HEK293 (cell line): ENCODE measurements at regions not wholly inside any gene's neighbourhood (a gene's known extent, or its start where the extent isn't known, plus 50 kb on each side); places are given as distances from the start of the nearest gene placed in this dataset.
"Not testable (repeated sequence)": the region's sequence is repeated elsewhere in the genome, so short reads cannot be mapped to it uniquely, and the experiment has no call there.

Experiments
- CTCF ChIA-PET: fragments of 350-600 bp; formaldehyde crosslinking; extraction: SDS; loops from one replicate; lab custom pipeline; 2021; ENCODE audit warnings: antibody characterized with exemption; lab: Yijun Ruan, JAX
- POLR2A ChIA-PET: fragments of 300-600 bp; formaldehyde crosslinking; extraction: SDS; loops from one replicate; lab custom pipeline; 2020; ENCODE audit warnings: antibody characterized with exemption, inconsistent platforms; lab: Yijun Ruan, JAX
- H3K27ac ChIP-seq: fragments of 200-500 bp; sonication (Bioruptor generic); 2 replicates; pipeline ENCODE4 v1.5.1; 2014; ENCODE audit warnings: low read depth, low read length, control low read depth, inconsistent platforms; ENCODE audit errors: extremely low read depth
- H3K36me3 ChIP-seq, 2 experiments: fragments of 200-500 bp in 1 of 2; sonication (Bioruptor generic) in 1 of 2; 1 replicate in 1 of 2; 2 replicates in 1 of 2; pipeline ENCODE4 v1.5.1; 2014 to 2017; ENCODE audit warnings: inconsistent platforms in 2 of 2, low read length in 2 of 2; ENCODE audit not compliant: control insufficient read depth in 2 of 2, insufficient read depth in 1 of 2
- H3K4me1 ChIP-seq: fragments of 200-500 bp; sonication (Bioruptor generic); 2 replicates; pipeline ENCODE4 v1.5.1; 2014; ENCODE audit warnings: mild to moderate bottlenecking, low read length, inconsistent platforms; ENCODE audit not compliant: control insufficient read depth, insufficient read depth
- H3K4me3 ChIP-seq: 2 replicates; pipeline ENCODE4 v1.5.1; 2011; ENCODE audit warnings: low read depth, mild to moderate bottlenecking, control low read depth, low read length, moderate library complexity
- H3K9me3 ChIP-seq: fragments of 200-500 bp; sonication (Bioruptor generic); 2 replicates; pipeline ENCODE4 v1.5.1; 2014; ENCODE audit warnings: low read depth, low read length, inconsistent platforms; ENCODE audit not compliant: control insufficient read depth, insufficient read depth
- IKZF3 ChIP-seq: fragments of 450-650 bp; IDR thresholded peaks from 2 replicates; pipeline ENCODE4 v1.5.0; 2018; ENCODE audit warnings: missing biosample characterization, mild to moderate bottlenecking, missing genetic modification characterization, moderate library complexity
- KLF1 ChIP-seq: fragments of 450-650 bp; formaldehyde crosslinking; IDR thresholded peaks from 2 replicates; pipeline ENCODE4 v1.5.1; 2016; ENCODE audit warnings: missing biosample characterization, missing genetic modification characterization
- PBX3 ChIP-seq: sonication (generic); formaldehyde crosslinking; IDR thresholded peaks from 2 replicates; pipeline ENCODE4 v1.8.1; 2022; ENCODE audit warnings: mild to moderate bottlenecking, moderate library complexity, missing genetic modification reagents
- PRDM1 ChIP-seq: fragments of 450-650 bp; formaldehyde crosslinking; IDR thresholded peaks from 2 replicates; pipeline ENCODE4; 2016; ENCODE audit warnings: missing biosample characterization, missing genetic modification characterization
- PRDM2 ChIP-seq: fragments of 450-650 bp; formaldehyde crosslinking; IDR thresholded peaks from 2 replicates; pipeline ENCODE4 v1.5.1; 2016; ENCODE audit warnings: missing biosample characterization, missing genetic modification characterization, borderline replicate concordance
- RBAK ChIP-seq: fragments of 450-650 bp; formaldehyde crosslinking; IDR thresholded peaks from 2 replicates; pipeline ENCODE4 v1.5.1; 2016; ENCODE audit warnings: missing biosample characterization, missing genetic modification characterization
- SCRT1 ChIP-seq: fragments of 450-650 bp; formaldehyde crosslinking; IDR thresholded peaks from 2 replicates; pipeline ENCODE4 v1.5.1; 2016; ENCODE audit warnings: missing biosample characterization, missing genetic modification characterization, borderline replicate concordance
- WT1 ChIP-seq: fragments of 450-650 bp; formaldehyde crosslinking; IDR thresholded peaks from 2 replicates; pipeline ENCODE4 v1.5.1; 2016; ENCODE audit warnings: missing biosample characterization, missing genetic modification characterization
- YY1 ChIP-seq: fragments of 450-650 bp; formaldehyde crosslinking; IDR thresholded peaks from 2 replicates; pipeline ENCODE4 v1.5.1; 2018; ENCODE audit warnings: missing biosample characterization, missing genetic modification characterization
- ZBTB48 ChIP-seq: fragments of 450-650 bp; formaldehyde crosslinking; IDR thresholded peaks from 2 replicates; pipeline ENCODE4 v1.5.1; 2016; ENCODE audit warnings: missing biosample characterization, missing genetic modification characterization
- ZEB2 ChIP-seq: fragments of 450-650 bp; formaldehyde crosslinking; IDR thresholded peaks from 2 replicates; pipeline ENCODE4 v1.5.1; 2016; ENCODE audit warnings: missing biosample characterization, missing genetic modification characterization
- ZFHX2 ChIP-seq: fragments of 450-650 bp; formaldehyde crosslinking; conservative IDR thresholded peaks from 2 replicates; pipeline ENCODE4 v1.5.1; 2016; ENCODE audit warnings: missing biosample characterization, missing genetic modification characterization
- ZNF146 ChIP-seq: fragments of 450-650 bp; formaldehyde crosslinking; IDR thresholded peaks from 2 replicates; pipeline ENCODE4 v1.5.1; 2016; ENCODE audit warnings: missing biosample characterization, missing genetic modification characterization
- ZNF155 ChIP-seq: fragments of 450-650 bp; formaldehyde crosslinking; IDR thresholded peaks from 2 replicates; pipeline ENCODE4 v1.5.1; 2016; ENCODE audit warnings: missing biosample characterization, missing genetic modification characterization
- ZNF449 ChIP-seq: fragments of 450-650 bp; formaldehyde crosslinking; IDR thresholded peaks from 2 replicates; pipeline ENCODE4 v1.5.1; 2017; ENCODE audit warnings: missing biosample characterization, mild to moderate bottlenecking, missing genetic modification characterization, moderate library complexity
- ZNF530 ChIP-seq: fragments of 450-650 bp; formaldehyde crosslinking; IDR thresholded peaks from 2 replicates; pipeline ENCODE4 v1.5.1; 2016; ENCODE audit warnings: low read depth, missing biosample characterization, missing genetic modification characterization
- ZNF677 ChIP-seq: fragments of 450-650 bp; IDR thresholded peaks from 2 replicates; pipeline ENCODE4 v1.5.0; 2018; ENCODE audit warnings: missing biosample characterization, mild to moderate bottlenecking, missing genetic modification characterization, moderate library complexity
- ZNF776 ChIP-seq: fragments of 450-650 bp; formaldehyde crosslinking; IDR thresholded peaks from 2 replicates; pipeline ENCODE4 v1.5.0; 2017; ENCODE audit warnings: missing biosample characterization, missing genetic modification characterization, borderline replicate concordance
- ZNF837 ChIP-seq: fragments of 450-650 bp; formaldehyde crosslinking; IDR thresholded peaks from 2 replicates; pipeline ENCODE4 v1.5.1; 2016; ENCODE audit warnings: missing biosample characterization, missing genetic modification characterization
- ZSCAN18 ChIP-seq: fragments of 450-650 bp; formaldehyde crosslinking; IDR thresholded peaks from 2 replicates; pipeline ENCODE4 v1.5.1; 2016; ENCODE audit warnings: missing biosample characterization, missing genetic modification characterization
- ZSCAN5A ChIP-seq: fragments of 450-650 bp; formaldehyde crosslinking; IDR thresholded peaks from 2 replicates; pipeline ENCODE4 v1.5.1; 2016; ENCODE audit warnings: missing biosample characterization, missing genetic modification characterization

- no peaks in the 10 kb centered on the region for H3K9me3 ChIP-seq
- TF ChIP-seq YY1 (tag by site-specific recombination): no peak
- no peak for TF ChIP-seq PRDM1 (tag by site-specific recombination)
- TF ChIP-seq ZNF677 (tag by site-specific recombination): no peak
- TF ChIP-seq ZNF530: no peak
- TF ChIP-seq KLF1 (tag by site-specific recombination): no peak
- no peak for TF ChIP-seq PBX3
- no peak for TF ChIP-seq ZFHX2 (tag by site-specific recombination)
- no peak for TF ChIP-seq ZBTB48 (tag by site-specific recombination)
- no peak for TF ChIP-seq ZSCAN18 (tag by site-specific recombination)
- no peak overlapping the region for H3K4me3 ChIP-seq
- no peaks in the 10 kb centered on the region for H3K36me3 ChIP-seq
- H3K27ac ChIP-seq: no peak overlapping the region
- ChIA-PET CTCF (no interaction called here), POLR2A (no interaction called here)
- H3K4me1 ChIP-seq: no peaks in the 10 kb centered on the region
These were observed 63.5 kb upstream of the COL25A1 start for GRCh38 chr4:109365939-109366338.

- H3K36me3 ChIP-seq, H3K4me1 ChIP-seq, H3K27ac ChIP-seq: not testable (repeated sequence)
- peak; percentile 74 for TF ChIP-seq ZNF146 (tag by site-specific recombination)
- TF ChIP-seq, all 188 proteins: peak for 1; not testable (repeated sequence) for 187
- POLR2A ChIA-PET, CTCF ChIA-PET, H3K9me3 ChIP-seq, H3K4me3 ChIP-seq: not testable (repeated sequence)
These were observed 62.8 kb upstream of the COL25A1 start for GRCh38 chr4:109365297-109365696.

GRCh38 chr4:109359040-109359646, 56.7 kb upstream of the COL25A1 start:
- no peak overlapping the region for H3K27ac ChIP-seq
- H3K4me3 ChIP-seq: no peak overlapping the region
- no peaks in the 10 kb centered on the region for H3K9me3 ChIP-seq
- ChIA-PET POLR2A (no interaction called here), CTCF (no interaction called here)
- no peaks in the 10 kb centered on the region for H3K36me3 ChIP-seq
- H3K4me1 ChIP-seq: no peaks in the 10 kb centered on the region
- TF ChIP-seq ZSCAN5A (tag by site-specific recombination) (no peak), ZEB2 (tag by site-specific recombination) (no peak), IKZF3 (tag by site-specific recombination) (no peak), WT1 (no peak), ZNF837 (tag by site-specific recombination) (no peak), ZNF776 (tag by site-specific recombination) (no peak), RBAK (no peak), ZNF155 (tag by site-specific recombination) (no peak), SCRT1 (tag by site-specific recombination) (no peak), ZNF449 (tag by site-specific recombination) (no peak), PRDM2 (tag by site-specific recombination) (no peak)
